ENCODE measurements at regions not wholly inside any gene's neighbourhood (a gene's known extent, or its start where the extent isn't known, plus 50 kb on each side); places are given as distances from the start of the nearest gene placed in this dataset.

- TF ChIP-seq SPI1 (IDR thresholded peaks at IDR 0.05; ENCODE audit: low read depth, low read length) (no peak), POLR2AphosphoS5 (IDR thresholded peaks at IDR 0.05; ENCODE audit: low read depth, low read length) (no peak), PAX5 (IDR thresholded peaks at IDR 0.05; ENCODE audit: insufficient read depth, low read length, severe bottlenecking) (no peak)
Observed at GRCh38 chr6:101224751-101225150, 168.8 kb upstream of the GRIK2 start.
